ENCODE measurements at regions not wholly inside any gene's neighbourhood (a gene's known extent, or its start where the extent isn't known, plus 50 kb on each side); places are given as distances from the start of the nearest gene placed in this dataset.
A peak's percentile ranks its signal among the peaks of the same experiment; 100 is the strongest.

DNA sequence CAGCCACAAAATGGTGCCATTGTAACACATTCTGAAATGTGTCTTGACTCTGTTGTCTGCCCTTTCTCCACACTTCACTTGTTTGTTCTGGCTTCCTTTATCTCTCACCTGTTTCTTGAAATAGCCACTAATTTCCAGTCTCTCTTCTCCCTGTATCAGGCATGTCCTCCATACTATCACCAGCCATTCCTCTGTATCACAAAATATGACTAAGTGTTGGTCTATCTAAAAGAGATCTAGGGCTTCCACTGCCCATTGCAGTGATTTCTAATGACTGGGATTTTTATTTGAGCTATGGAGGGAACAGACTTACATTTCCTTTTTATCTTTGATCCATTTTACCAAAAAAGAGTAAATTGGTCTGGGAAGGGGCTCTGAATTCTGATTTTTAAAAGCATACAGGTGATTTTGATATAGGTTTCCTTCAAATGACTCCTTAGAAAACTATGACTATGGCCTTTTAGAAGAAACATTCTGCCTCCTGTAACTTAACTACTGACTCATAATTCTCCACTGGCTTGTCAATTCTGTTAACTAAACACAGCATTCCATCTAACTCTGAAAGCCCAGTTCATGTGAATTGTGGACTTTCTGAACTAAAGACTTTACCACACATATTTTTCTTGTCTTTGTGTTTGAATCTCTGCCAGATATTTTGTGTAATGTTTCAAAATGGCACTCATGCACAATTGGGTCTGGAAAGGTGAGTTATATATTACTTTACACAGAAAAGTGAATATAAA lies 1121.4 kb downstream of the XPNPEP1 start:
- BruUV-seq (replicated peaks), result no TSS peak
- no peak overlapping the region for H3K4me3 Mint-ChIP-seq (ENCODE audit: unreplicated experiment)

DNA sequence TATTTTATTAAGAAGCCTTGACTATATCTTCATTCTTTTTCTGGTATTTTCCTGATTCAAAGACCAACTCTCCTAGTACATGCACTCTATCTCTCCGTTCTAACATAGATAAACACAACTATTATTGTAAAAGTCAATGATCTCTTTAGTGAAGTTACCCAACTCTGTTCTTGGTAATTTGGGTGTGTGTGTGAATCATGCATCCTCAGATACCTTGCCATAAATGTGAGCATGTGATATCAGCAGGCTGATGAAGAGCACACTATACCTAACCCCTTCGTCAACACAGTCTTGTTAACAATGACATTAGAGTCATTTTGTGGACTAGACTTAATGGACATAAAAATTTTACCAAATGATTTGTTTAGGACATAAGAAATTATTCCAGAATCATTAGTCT lies 1122.1 kb downstream of the XPNPEP1 start:
- Mint-ChIP-seq H3K4me3 (ENCODE audit: unreplicated experiment) (no peak overlapping the region), H3K9me3 (ENCODE audit: unreplicated experiment) (no peaks in the 10 kb centered on the region), H3K27me3 (ENCODE audit: insufficient read depth, unreplicated experiment) (no peaks in the 10 kb centered on the region), H3K4me1 (ENCODE audit: insufficient read depth, unreplicated experiment) (peaks cover 26% of the 10 kb centered on the region), H3K36me3 (ENCODE audit: insufficient read depth, unreplicated experiment) (no peaks in the 10 kb centered on the region), H3K27ac (ENCODE audit: low read depth, unreplicated experiment) (peak overlapping the region; percentile 13)
- DNase-seq (ENCODE audit: unreplicated experiment), result no peak
- POLR2A ChIA-PET, result interaction anchor here (1.0 kb wide), 1 partner anchor 25 kb away, joined by 4 read pairs; no protein-coding TSS in a partner anchor
- intact Hi-C loops (cut with micrococcal nuclease), result no loop called here
- TF ChIP-seq, protein P1, sequence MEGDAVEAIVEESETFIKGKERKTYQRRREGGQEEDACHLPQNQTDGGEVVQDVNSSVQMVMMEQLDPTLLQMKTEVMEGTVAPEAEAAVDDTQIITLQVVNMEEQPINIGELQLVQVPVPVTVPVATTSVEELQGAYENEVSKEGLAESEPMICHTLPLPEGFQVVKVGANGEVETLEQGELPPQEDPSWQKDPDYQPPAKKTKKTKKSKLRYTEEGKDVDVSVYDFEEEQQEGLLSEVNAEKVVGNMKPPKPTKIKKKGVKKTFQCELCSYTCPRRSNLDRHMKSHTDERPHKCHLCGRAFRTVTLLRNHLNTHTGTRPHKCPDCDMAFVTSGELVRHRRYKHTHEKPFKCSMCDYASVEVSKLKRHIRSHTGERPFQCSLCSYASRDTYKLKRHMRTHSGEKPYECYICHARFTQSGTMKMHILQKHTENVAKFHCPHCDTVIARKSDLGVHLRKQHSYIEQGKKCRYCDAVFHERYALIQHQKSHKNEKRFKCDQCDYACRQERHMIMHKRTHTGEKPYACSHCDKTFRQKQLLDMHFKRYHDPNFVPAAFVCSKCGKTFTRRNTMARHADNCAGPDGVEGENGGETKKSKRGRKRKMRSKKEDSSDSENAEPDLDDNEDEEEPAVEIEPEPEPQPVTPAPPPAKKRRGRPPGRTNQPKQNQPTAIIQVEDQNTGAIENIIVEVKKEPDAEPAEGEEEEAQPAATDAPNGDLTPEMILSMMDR (IDR thresholded peaks at IDR 0.05; ENCODE audit: unreplicated experiment), result no peak
- BruUV-seq (replicated peaks), result no TSS peak
- CTCF ChIA-PET, result no interaction called here

More for the DNA sequence above, 1121.4 kb downstream of the XPNPEP1 start:
- DNase-seq (ENCODE audit: unreplicated experiment), result no peak
- peaks cover 26% of the 10 kb centered on the region for H3K4me1 Mint-ChIP-seq (ENCODE audit: insufficient read depth, unreplicated experiment)
- ChIA-PET CTCF (interaction anchor here (0.6 kb wide), 1 partner anchor 17 kb away, joined by 3 read pairs; no protein-coding TSS in a partner anchor), POLR2A (no interaction called here)
- H3K36me3 Mint-ChIP-seq (ENCODE audit: insufficient read depth, unreplicated experiment), result no peaks in the 10 kb centered on the region
- H3K27ac Mint-ChIP-seq (ENCODE audit: low read depth, unreplicated experiment), result no peak overlapping the region
- intact Hi-C loops (cut with micrococcal nuclease), result no loop called here
- TF ChIP-seq, protein P1 (IDR thresholded peaks at IDR 0.05; ENCODE audit: unreplicated experiment), result no peak
- no peaks in the 10 kb centered on the region for H3K9me3 Mint-ChIP-seq (ENCODE audit: unreplicated experiment)
- H3K27me3 Mint-ChIP-seq (ENCODE audit: insufficient read depth, unreplicated experiment), result no peaks in the 10 kb centered on the region

DNA sequence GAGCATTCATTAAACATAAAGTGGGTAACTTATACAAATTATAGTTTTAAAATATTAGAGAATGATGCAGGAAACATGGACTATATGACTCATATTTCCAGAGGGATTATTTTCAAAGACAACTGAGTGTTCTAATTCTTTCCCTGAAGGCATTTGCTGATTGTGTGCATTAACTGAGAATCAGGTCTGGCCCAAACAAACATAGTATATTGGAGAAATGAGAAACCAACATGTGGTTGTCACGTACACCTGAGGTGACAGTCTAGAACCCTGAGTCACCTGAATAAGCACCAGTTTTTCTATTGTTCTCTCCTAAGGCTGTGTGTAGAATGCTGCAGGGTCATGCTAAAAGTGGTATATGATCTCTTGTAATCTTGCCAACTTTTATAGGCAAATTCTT lies 1125.7 kb downstream of the XPNPEP1 start:
- Mint-ChIP-seq H3K4me1 (ENCODE audit: insufficient read depth, unreplicated experiment) (peaks cover 20% of the 10 kb centered on the region), H3K27ac (ENCODE audit: low read depth, unreplicated experiment) (no peak overlapping the region), H3K4me3 (ENCODE audit: unreplicated experiment) (no peak overlapping the region), H3K9me3 (ENCODE audit: unreplicated experiment) (no peaks in the 10 kb centered on the region), H3K36me3 (ENCODE audit: insufficient read depth, unreplicated experiment) (no peaks in the 10 kb centered on the region), H3K27me3 (ENCODE audit: insufficient read depth, unreplicated experiment) (no peaks in the 10 kb centered on the region)
- ChIA-PET CTCF (no interaction called here), POLR2A (no interaction called here)
- no TSS peak for BruUV-seq (replicated peaks)
- DNase-seq (ENCODE audit: unreplicated experiment), result no peak
- intact Hi-C loops (cut with micrococcal nuclease), result no loop called here
- TF ChIP-seq, protein P1 (IDR thresholded peaks at IDR 0.05; ENCODE audit: unreplicated experiment), result no peak

DNA sequence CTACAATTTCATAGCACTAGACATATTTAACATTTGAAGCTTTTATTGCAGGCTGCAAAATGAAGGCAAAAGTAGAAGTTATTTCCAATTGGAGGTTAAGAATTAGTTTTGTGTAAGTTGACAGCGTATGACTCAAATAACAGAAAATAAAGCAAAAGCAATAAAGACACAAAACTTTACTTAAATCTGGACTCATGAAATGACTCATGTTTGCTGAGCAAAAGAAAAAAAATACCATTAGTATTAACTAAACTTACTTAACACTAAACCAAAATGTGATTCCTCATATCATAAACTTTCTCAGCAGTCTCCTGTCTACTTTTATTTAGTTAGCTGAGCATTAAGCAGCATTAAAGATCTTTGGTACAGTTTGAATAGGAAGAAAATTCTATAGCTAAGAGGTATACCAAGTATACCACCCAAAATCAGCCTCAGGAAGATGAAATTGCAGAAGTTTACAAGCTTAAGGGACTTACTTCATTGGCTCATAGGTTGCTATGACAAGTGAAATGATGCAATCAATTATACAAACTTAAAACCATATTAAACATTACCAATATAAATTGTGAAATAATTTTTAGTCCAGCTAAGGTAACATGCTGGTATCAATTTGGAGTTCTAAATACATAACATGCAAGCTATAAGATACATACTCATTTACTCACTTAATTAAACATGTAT lies 1131.4 kb downstream of the XPNPEP1 start:
- CTCF ChIA-PET, result no interaction called here
- no TSS peak for BruUV-seq (replicated peaks)

More for the DNA sequence above, 1131.4 kb downstream of the XPNPEP1 start:
- H3K4me3 Mint-ChIP-seq (ENCODE audit: unreplicated experiment), result no peak overlapping the region
- no peaks in the 10 kb centered on the region for H3K27me3 Mint-ChIP-seq (ENCODE audit: insufficient read depth, unreplicated experiment)
- TF ChIP-seq, protein P1 (IDR thresholded peaks at IDR 0.05; ENCODE audit: unreplicated experiment), result no peak
- no peak overlapping the region for H3K27ac Mint-ChIP-seq (ENCODE audit: low read depth, unreplicated experiment)
- H3K4me1 Mint-ChIP-seq (ENCODE audit: insufficient read depth, unreplicated experiment), result peaks cover 22% of the 10 kb centered on the region
- intact Hi-C loops (cut with micrococcal nuclease), result no loop called here
- H3K36me3 Mint-ChIP-seq (ENCODE audit: insufficient read depth, unreplicated experiment), result no peaks in the 10 kb centered on the region
- DNase-seq (ENCODE audit: unreplicated experiment), result no peak
- H3K9me3 Mint-ChIP-seq (ENCODE audit: unreplicated experiment), result no peaks in the 10 kb centered on the region
- POLR2A ChIA-PET, result interaction anchor here (0.9 kb wide), 1 partner anchor 11 kb away, joined by 3 read pairs; no protein-coding TSS in a partner anchor

All from MCF 10A (cell line).